Cardiac fibroblast (primary cell): ENCODE measurements at regions not wholly inside any gene's neighbourhood (a gene's known extent, or its start where the extent isn't known, plus 50 kb on each side); places are given as distances from the start of the nearest gene placed in this dataset.

Experiments
- DNase-seq, 2 donors: peaks; one replicate each; pipeline versions ENCODE4 v3.0.0 to v3.0.0-alpha.2; 2010; ENCODE audit warnings: low read depth in 2 of 2
- H3K4me3 ChIP-seq, 2 donors: replicated peaks in 1 of 2; 1 replicate in 1 of 2; 2 replicates in 1 of 2; pipeline ENCODE4 v1.5.1; 2011; ENCODE audit warnings: low read depth in 2 of 2, low read length in 2 of 2, mild to moderate bottlenecking in 2 of 2, moderate library complexity in 1 of 2
- TF ChIP-seq, protein P1 (sequence below): IDR thresholded peaks from one replicate; pipeline ENCODE4 v1.5.1; 2011; ENCODE audit warnings: low read depth, mild to moderate bottlenecking, low read length, inconsistent platforms

- TF ChIP-seq, protein P1, sequence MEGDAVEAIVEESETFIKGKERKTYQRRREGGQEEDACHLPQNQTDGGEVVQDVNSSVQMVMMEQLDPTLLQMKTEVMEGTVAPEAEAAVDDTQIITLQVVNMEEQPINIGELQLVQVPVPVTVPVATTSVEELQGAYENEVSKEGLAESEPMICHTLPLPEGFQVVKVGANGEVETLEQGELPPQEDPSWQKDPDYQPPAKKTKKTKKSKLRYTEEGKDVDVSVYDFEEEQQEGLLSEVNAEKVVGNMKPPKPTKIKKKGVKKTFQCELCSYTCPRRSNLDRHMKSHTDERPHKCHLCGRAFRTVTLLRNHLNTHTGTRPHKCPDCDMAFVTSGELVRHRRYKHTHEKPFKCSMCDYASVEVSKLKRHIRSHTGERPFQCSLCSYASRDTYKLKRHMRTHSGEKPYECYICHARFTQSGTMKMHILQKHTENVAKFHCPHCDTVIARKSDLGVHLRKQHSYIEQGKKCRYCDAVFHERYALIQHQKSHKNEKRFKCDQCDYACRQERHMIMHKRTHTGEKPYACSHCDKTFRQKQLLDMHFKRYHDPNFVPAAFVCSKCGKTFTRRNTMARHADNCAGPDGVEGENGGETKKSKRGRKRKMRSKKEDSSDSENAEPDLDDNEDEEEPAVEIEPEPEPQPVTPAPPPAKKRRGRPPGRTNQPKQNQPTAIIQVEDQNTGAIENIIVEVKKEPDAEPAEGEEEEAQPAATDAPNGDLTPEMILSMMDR: no peak
- no peak for DNase-seq
- H3K4me3 ChIP-seq: no peak overlapping the region
Measured at GRCh38 chr2:104434318-104434792, 419.6 kb upstream of the POU3F3 start.

DNA sequence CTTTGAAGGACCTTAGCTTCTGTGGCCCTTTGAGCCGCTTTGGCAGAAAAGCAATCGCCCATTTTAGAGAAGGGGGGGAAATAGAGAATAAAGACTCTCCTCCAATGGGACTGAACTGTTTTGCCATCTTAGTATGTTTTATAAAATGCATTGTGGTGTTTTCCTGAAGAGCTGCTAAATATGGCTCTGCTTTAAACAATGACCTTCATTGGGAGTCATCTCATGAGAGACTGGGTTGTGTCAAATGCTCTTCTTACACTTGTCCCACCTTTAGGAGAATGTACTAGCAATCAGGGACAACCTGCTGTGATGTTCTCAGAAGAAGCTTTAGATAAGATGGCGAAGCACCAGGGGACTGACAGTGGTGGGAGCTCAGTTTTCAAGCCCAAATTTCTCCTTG lies 418.9 kb upstream of the POU3F3 start:
- TF ChIP-seq, protein P1: no peak
- no peak overlapping the region for H3K4me3 ChIP-seq
- no peak for DNase-seq

DNA sequence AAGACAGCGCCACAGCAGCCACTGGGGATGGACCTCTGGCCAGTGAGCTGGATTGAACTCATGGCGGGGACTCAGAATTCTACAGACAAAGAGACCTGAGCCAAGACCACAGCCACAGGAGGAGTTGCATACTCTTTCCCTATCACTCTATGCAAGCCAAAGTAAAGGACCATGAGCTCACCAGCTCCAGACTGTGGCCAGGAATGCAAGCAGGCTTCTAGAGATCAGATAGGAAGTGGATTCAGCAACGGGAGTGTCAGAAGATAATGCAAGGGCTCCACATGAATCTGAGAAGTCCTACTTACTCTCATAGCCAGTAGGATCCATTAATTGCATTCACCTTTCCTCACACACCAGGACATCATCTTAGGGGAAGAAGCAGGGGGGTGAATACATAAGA lies 415.4 kb upstream of the POU3F3 start:
- TF ChIP-seq, protein P1: no peak
- no peak for DNase-seq
- no peak overlapping the region for H3K4me3 ChIP-seq

- no peak for DNase-seq
- TF ChIP-seq, protein P1: no peak
- no peak overlapping the region for H3K4me3 ChIP-seq
Measured at GRCh38 chr2:104443145-104443544, 410.8 kb upstream of the POU3F3 start.

DNA sequence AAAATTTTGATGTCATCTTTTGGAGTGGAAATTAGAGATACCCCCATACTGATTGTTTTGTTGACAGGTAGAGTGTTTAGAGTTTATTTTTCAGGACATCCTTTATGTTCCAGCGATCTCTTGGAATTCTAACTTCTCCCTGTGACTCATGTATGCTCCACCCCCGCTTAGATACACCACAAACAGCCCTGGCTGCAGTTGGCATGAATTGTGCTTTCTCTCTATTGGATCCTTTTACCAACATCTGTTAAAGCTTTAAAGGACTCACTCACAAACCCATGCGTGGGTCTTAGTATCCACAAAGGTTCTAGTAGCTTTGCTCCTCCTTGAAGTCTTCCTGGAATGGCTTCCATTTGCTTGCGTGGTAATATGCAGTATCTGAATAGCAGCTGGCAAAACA lies 409.5 kb upstream of the POU3F3 start:
- no peak overlapping the region for H3K4me3 ChIP-seq
- DNase-seq: no peak
- TF ChIP-seq, protein P1: no peak

- DNase-seq: no peak
- no peak overlapping the region for H3K4me3 ChIP-seq
- TF ChIP-seq, protein P1: no peak
Measured at GRCh38 chr2:104444889-104445288, 409.0 kb upstream of the POU3F3 start.

- H3K4me3 ChIP-seq: no peak overlapping the region
- DNase-seq: no peak
- TF ChIP-seq, protein P1: no peak
Measured at GRCh38 chr2:104447831-104448434, 406.0 kb upstream of the POU3F3 start.
